ENCODE measurements at regions not wholly inside any gene's neighbourhood (a gene's known extent, or its start where the extent isn't known, plus 50 kb on each side); places are given as distances from the start of the nearest gene placed in this dataset.

DNA sequence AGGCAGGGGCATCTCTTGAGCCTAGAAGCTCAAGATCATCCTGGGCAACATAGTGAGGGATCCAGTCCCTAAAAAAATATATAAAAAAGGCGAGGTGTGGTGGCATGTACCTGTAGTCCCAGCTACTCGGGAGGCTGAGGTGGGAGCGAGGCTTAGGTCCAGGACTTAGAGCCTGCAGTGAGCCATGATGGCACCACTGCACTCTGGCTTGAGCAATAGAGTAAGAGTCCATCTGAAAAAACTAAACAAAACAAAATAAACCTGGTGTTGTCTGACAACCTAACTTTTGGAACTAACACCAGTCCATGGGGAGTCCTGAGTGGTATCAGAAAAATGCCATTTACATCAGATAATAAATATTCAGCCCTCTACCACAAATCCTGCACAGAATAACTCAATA is 110.1 kb upstream of the NRIP1 start:
- TF ChIP-seq, protein P1, sequence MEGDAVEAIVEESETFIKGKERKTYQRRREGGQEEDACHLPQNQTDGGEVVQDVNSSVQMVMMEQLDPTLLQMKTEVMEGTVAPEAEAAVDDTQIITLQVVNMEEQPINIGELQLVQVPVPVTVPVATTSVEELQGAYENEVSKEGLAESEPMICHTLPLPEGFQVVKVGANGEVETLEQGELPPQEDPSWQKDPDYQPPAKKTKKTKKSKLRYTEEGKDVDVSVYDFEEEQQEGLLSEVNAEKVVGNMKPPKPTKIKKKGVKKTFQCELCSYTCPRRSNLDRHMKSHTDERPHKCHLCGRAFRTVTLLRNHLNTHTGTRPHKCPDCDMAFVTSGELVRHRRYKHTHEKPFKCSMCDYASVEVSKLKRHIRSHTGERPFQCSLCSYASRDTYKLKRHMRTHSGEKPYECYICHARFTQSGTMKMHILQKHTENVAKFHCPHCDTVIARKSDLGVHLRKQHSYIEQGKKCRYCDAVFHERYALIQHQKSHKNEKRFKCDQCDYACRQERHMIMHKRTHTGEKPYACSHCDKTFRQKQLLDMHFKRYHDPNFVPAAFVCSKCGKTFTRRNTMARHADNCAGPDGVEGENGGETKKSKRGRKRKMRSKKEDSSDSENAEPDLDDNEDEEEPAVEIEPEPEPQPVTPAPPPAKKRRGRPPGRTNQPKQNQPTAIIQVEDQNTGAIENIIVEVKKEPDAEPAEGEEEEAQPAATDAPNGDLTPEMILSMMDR (IDR thresholded peaks at IDR 0.05): no peak
- no peak for TF ChIP-seq POLR2AphosphoS5 (IDR thresholded peaks at IDR 0.05)
- TF ChIP-seq POLR2A (IDR thresholded peaks at IDR 0.05): no peak

Data from breast epithelium (tissue), 3 donors.